Cardiac fibroblast (primary cell): ENCODE measurements at regions not wholly inside any gene's neighbourhood (a gene's known extent, or its start where the extent isn't known, plus 50 kb on each side); places are given as distances from the start of the nearest gene placed in this dataset.

Experiments
- DNase-seq, 2 donors: peaks; one replicate each; pipeline versions ENCODE4 v3.0.0 to v3.0.0-alpha.2; 2010; ENCODE audit warnings: low read depth in 2 of 2
- H3K4me3 ChIP-seq, 2 donors: replicated peaks in 1 of 2; 1 replicate in 1 of 2; 2 replicates in 1 of 2; pipeline ENCODE4 v1.5.1; 2011; ENCODE audit warnings: low read depth in 2 of 2, low read length in 2 of 2, mild to moderate bottlenecking in 2 of 2, moderate library complexity in 1 of 2
- TF ChIP-seq, protein P1 (sequence below): IDR thresholded peaks from one replicate; pipeline ENCODE4 v1.5.1; 2011; ENCODE audit warnings: low read depth, mild to moderate bottlenecking, low read length, inconsistent platforms

DNA sequence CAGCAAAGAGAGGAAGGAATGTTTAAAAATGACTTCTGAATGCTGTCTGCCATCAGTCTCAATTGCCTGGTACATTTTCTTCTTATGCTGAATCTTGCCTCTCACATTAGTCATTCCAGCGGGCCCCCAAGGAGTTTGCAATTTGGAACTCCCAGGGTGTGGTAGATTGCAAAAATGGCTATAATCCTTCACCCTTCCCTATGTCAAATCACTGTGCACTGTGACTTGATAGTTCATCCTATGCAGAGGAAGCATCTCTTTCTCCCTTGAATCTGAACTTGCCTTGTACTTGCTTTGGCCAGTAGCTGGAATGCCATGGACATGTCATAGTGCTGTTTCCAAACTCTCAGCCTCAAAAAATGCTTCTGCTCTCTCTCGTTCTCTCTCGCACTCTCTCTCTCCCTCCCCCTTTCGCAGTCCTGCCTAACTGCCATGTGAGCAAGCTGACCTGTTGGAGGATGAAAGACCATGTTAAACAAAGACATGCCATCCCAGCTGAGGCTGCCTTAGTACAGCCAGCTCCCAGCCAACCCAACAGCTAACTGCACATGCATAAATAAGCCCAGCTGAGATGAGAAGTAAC lies 284.0 kb upstream of the TLE4 start:
- no peak overlapping the region for H3K4me3 ChIP-seq
- peak in 1 of 2 donors; percentile 24 for DNase-seq
- TF ChIP-seq, protein P1, sequence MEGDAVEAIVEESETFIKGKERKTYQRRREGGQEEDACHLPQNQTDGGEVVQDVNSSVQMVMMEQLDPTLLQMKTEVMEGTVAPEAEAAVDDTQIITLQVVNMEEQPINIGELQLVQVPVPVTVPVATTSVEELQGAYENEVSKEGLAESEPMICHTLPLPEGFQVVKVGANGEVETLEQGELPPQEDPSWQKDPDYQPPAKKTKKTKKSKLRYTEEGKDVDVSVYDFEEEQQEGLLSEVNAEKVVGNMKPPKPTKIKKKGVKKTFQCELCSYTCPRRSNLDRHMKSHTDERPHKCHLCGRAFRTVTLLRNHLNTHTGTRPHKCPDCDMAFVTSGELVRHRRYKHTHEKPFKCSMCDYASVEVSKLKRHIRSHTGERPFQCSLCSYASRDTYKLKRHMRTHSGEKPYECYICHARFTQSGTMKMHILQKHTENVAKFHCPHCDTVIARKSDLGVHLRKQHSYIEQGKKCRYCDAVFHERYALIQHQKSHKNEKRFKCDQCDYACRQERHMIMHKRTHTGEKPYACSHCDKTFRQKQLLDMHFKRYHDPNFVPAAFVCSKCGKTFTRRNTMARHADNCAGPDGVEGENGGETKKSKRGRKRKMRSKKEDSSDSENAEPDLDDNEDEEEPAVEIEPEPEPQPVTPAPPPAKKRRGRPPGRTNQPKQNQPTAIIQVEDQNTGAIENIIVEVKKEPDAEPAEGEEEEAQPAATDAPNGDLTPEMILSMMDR: no peak

DNA sequence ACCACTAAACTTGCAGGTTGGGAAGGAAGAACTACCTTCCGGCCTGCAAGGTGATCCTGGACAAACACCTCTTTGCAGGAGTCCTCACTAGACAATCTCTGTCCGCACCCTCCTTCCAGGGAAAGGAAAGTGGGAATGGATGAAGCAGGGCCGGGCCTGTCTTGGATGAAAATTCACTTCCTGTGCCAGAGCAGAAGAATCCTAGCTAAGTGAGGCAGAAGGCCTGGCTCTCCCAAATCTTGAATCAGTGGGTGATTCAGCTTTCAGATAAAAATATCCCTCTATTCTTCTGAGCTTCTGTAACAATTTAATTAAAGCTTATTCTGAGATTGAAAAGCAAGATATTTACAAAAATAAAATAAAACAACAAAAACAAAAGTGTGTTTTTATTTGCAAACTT lies 281.9 kb upstream of the TLE4 start:
- no peak overlapping the region for H3K4me3 ChIP-seq
- TF ChIP-seq, protein P1: no peak
- no peak for DNase-seq

DNA sequence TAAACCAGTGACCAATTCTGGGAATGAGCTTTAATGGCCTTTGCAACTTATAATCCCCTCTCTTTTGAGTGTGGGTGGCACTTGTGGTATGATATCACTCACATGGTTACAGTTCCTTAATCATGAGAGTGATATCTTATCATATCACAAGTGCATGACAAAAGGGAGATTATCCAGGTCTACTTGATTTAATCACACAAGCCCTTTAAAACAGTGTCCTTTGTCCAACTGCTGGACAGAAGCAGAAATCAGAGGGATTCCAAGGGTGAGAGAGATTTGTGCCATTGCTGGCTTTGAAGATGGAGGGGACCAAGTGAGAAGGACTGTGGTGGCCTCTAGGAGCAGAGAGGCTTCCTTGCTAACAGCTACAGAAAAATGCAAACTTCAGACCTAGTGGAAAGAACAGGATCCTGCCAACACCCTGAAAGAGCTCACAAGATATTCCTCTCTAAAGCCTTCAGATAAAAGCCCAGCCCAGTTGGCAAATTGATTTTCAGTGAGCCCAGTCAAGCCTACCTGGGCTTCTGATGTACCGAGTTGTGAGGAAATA lies 279.0 kb upstream of the TLE4 start:
- DNase-seq: peak in 1 of 2 donors; percentile 11
- no peak overlapping the region for H3K4me3 ChIP-seq
- TF ChIP-seq, protein P1: peak; percentile 25

DNA sequence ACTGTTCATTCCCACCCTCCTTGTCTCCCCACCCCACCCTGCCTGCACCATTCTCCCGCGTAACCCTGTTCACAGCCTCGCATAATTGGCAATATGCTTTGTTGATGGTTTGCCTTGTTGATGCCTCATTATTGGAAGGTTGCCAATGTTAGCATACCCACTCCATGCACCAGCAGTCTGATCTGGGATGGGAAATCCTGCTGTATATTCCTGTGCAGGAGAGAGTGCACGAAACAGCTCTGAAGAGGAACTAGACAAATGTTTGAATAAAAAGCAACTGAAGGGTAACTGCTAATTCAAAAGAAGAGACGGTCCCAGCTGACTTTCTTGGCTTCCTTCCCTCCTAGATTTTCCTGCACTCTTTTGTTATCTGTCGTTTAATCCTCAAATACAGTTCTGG lies 271.7 kb upstream of the TLE4 start:
- no peak overlapping the region for H3K4me3 ChIP-seq
- TF ChIP-seq, protein P1: no peak
- no peak for DNase-seq

DNA sequence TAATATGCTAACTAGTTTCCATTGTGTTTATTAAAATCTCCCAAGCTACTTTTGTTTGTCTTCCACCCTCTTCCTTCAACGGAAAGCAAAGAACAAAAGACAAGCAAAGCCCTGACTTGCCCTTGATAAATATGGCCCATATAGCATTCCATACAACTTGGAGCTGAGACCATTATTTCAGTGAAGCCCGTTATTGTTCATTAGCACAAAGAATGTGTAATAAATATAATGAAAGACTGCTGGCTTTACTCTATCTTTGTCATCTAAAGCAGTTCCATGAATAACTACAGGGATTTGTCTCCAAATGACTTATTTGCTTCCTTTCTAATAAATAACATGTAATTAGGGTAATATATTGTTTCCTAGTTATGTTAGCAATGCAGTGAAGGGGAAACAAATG lies 270.7 kb upstream of the TLE4 start:
- DNase-seq: no peak
- TF ChIP-seq, protein P1: no peak
- H3K4me3 ChIP-seq: no peak overlapping the region

DNA sequence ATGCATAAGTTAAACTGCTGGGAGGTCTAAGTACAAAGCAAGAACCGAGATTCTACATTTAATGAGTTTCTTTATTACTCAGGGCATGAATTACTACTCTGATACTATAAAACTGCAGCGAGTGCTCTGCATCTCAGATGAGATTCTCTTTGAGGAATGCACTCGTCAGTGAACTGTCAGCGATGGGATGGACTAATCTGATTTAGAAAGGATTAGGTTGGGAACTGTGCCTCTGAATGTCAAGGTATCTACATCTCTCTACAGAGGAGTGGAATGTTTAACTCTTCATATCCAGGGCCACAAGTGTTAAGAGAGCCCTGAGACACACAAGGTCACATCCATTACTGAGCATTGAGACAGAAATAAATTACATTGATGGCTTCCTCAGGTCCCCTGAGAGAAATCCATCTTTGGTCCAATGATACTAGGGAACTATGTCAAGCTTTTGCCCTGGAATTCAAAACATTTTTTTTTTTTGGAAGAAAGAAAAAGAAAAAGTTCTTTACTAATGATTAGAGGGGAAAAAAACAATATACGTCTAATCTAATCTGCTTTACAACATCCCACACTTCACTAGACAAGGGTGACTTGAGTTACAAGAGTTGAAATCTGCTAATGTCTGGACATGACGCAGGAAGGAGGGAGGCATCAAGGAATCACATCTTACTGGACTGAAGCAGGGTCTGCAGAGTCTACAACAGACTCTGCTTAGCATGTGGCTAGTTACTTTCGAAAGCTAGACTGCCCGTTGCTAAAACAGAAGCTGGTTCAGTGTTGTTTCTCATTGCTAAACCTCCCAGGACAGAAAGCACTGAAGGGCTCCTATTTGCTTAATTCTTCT lies 270.0 kb upstream of the TLE4 start:
- H3K4me3 ChIP-seq: no peak overlapping the region
- DNase-seq: peak in 1 of 2 donors; percentile 1
- TF ChIP-seq, protein P1: no peak
